ENCODE measurements at regions not wholly inside any gene's neighbourhood (a gene's known extent, or its start where the extent isn't known, plus 50 kb on each side); places are given as distances from the start of the nearest gene placed in this dataset.
A peak's percentile ranks its signal among the peaks of the same experiment; 100 is the strongest.

DNA sequence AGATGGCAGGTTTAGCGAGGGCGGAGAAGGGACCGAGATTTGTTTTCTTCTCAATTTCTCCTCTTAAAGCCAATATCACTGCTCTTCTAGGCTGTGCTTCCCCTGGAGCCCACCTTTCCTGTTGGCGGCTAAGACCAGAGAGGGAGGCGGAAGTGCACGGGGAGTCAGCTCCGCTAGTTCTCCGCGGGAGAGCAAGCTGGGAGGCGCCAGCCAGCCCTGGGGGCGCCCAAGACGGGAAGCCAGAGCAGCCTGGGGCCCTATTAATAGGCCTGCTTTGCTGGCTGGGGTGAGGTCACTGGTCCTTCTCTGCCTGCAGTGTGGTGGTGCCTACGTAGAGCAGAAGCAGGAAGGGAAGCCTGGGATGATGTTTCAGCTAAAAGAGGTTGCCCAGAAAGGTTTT lies 61.6 kb downstream of the LSM5 start:
- TF ChIP-seq, protein P1, sequence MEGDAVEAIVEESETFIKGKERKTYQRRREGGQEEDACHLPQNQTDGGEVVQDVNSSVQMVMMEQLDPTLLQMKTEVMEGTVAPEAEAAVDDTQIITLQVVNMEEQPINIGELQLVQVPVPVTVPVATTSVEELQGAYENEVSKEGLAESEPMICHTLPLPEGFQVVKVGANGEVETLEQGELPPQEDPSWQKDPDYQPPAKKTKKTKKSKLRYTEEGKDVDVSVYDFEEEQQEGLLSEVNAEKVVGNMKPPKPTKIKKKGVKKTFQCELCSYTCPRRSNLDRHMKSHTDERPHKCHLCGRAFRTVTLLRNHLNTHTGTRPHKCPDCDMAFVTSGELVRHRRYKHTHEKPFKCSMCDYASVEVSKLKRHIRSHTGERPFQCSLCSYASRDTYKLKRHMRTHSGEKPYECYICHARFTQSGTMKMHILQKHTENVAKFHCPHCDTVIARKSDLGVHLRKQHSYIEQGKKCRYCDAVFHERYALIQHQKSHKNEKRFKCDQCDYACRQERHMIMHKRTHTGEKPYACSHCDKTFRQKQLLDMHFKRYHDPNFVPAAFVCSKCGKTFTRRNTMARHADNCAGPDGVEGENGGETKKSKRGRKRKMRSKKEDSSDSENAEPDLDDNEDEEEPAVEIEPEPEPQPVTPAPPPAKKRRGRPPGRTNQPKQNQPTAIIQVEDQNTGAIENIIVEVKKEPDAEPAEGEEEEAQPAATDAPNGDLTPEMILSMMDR (IDR thresholded peaks at IDR 0.05; ENCODE audit: control insufficient read depth, extremely low read depth, insufficient read depth), result no peak
- no peak for DNase-seq (ENCODE audit: low read depth)
- no peak overlapping the region for H3K4me3 ChIP-seq (ENCODE audit: low read depth, low read length)

DNA sequence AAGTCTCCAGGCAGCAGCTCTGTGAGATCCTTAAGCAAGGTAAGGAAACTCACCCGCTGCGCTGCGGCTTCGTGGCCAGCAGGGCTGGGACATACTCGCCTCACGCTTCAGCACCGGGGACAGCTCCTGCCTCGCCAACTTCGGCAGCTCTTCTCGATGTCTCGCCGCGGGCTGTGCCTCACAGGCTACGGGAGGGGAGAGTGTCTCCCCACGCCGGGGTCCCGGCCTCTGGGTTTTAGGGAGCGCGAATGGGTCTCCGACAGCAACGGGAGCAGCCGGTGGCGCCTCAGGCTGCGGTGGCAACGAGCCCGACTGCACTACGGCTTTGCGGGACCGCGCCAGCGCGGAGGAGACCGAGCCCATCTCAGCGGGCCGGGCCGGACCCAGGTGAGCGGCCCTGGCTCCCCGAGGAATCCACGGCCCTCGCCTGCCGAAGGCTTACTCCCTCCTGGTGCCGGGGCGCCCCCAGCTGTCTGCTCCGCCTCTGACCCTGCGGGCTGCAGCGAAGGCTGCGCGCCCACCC lies 62.4 kb downstream of the LSM5 start:
- peak; percentile 52 for DNase-seq (ENCODE audit: low read depth)
- no peak overlapping the region for H3K4me3 ChIP-seq (ENCODE audit: low read depth, low read length)
- TF ChIP-seq, protein P1 (IDR thresholded peaks at IDR 0.05; ENCODE audit: control insufficient read depth, extremely low read depth, insufficient read depth), result peak; percentile 20; the same call in 1 of the 2 replicates

DNA sequence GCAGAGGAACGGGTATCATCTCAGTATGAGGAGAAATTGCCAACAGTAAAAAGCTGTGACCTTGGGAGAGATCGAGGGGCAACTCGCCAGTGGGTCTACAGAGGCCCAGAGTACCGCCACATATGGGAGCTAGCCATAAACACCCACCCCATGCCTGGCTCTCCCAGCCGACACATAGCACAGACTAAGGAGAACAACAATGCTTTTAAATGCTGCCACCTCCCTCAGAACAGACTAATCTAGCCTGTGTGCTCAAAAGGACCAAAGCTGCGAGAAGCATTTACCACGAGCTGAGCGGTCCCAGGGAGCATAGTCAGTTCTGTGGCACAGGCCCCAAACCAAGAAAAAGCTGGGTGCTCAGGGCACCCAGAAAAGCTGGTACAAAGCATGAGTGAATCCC lies 73.3 kb downstream of the LSM5 start:
- no peak overlapping the region for H3K4me3 ChIP-seq (ENCODE audit: low read depth, low read length)

DNA sequence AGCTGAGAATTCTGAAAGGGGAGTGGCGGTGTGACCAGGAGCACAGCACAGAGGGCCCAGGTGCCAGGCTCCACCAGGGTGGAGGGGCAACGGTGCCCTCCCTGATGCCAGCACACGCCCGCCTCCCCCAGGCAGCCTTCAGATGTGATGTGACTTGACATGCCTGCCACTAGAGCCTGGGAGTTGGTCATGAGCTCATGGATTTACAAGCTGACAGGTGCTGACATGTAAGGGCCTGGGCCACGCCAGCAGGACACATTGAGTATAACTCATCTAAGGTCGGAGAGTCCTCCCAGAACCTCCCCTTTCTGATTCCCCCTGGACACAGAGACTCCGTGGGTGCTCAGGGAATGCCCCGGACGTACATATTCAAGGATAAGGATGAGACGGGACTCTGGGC lies 74.2 kb downstream of the LSM5 start:
- no peak for DNase-seq (ENCODE audit: low read depth)
- no peak overlapping the region for H3K4me3 ChIP-seq (ENCODE audit: low read depth, low read length)
- TF ChIP-seq, protein P1 (IDR thresholded peaks at IDR 0.05; ENCODE audit: control insufficient read depth, extremely low read depth, insufficient read depth), result no peak

More for the DNA sequence above, 73.3 kb downstream of the LSM5 start:
- no peak for DNase-seq (ENCODE audit: low read depth)
- TF ChIP-seq, protein P1 (IDR thresholded peaks at IDR 0.05; ENCODE audit: control insufficient read depth, extremely low read depth, insufficient read depth), result no peak

DNA sequence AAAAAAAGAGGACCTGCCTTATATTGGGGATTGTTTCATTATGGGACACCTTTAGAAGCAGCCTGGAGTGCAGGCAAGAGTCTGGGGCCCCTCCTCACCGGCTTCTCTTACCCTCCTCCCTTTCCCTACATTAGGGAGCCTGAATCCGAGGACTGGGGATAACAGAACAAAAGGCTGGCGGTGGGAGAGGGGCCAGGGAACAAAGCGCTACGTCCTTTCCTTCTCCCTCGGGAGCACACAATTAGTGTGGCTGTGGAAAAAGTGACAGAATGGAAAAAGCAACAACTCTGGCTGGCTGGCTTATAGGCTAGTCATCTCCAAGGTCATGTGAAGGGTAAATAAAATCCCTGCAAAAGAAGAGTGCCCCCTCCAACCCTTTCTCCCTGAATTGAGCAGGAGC lies 74.7 kb downstream of the LSM5 start:
- TF ChIP-seq, protein P1 (IDR thresholded peaks at IDR 0.05; ENCODE audit: control insufficient read depth, extremely low read depth, insufficient read depth), result no peak
- H3K4me3 ChIP-seq (ENCODE audit: low read depth, low read length), result no peak overlapping the region
- no peak for DNase-seq (ENCODE audit: low read depth)

DNA sequence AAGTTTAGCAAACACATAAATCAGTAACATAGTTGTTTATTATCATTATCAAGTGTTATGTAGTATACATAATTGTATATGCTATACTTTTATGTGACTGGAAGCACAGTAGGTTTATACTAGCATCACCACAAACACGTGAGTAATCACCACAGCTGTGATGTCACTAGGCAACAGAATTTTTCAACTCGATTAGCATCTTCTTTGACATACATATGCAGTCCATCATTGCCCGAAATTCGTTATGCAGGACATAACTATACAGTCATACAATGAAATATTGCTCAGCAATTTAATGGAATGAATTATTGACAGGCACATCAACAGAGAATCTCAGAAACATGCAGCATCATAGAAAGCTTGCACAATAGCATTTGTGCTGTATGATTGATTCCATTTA lies 77.7 kb downstream of the LSM5 start:
- TF ChIP-seq, protein P1 (IDR thresholded peaks at IDR 0.05; ENCODE audit: control insufficient read depth, extremely low read depth, insufficient read depth), result no peak
- H3K4me3 ChIP-seq (ENCODE audit: low read depth, low read length), result no peak overlapping the region
- no peak for DNase-seq (ENCODE audit: low read depth)

DNA sequence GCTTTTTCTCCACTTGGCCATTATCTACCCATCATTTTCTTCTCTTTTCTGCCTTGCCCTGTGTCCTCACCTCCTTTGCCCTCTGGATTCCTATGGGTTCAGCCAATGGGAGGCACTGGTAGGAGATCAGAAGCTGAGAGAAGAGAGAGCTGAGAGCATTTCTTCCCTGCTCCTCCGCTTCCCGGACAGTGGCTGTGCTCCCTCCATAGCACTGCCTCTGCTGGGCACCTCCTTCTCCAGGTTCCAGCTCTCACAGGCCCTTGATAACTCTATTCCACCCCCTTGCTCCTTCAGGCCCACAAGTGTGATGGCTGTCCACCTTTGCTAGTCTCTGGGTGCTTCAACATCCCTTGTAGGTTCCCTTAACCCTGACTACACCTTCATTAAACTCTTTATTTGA lies 79.6 kb downstream of the LSM5 start:
- H3K4me3 ChIP-seq (ENCODE audit: low read depth, low read length), result no peak overlapping the region
- DNase-seq (ENCODE audit: low read depth), result no peak
- TF ChIP-seq, protein P1 (IDR thresholded peaks at IDR 0.05; ENCODE audit: control insufficient read depth, extremely low read depth, insufficient read depth), result no peak
